SK-N-SH (cell line): ENCODE measurements at regions not wholly inside any gene's neighbourhood (a gene's known extent, or its start where the extent isn't known, plus 50 kb on each side); places are given as distances from the start of the nearest gene placed in this dataset.

ENCODE experiments used
- CTCF ChIP-seq: fragments of 200-600 bp; sonication (generic); IDR thresholded peaks from 2 replicates; pipeline ENCODE4 v1.6.1; 2017; ENCODE audit warnings: antibody characterized with exemption, mild to moderate bottlenecking, moderate library complexity
- FOXM1 ChIP-seq: IDR thresholded peaks from 2 replicates; pipeline ENCODE4 v1.4.0; 2012; ENCODE audit warnings: low read depth, mild to moderate bottlenecking
- NRF1 ChIP-seq: IDR thresholded peaks from 2 replicates; pipeline ENCODE4 v1.6.1; 2012; ENCODE audit warnings: low read depth, mild to moderate bottlenecking, low read length
- RCOR1 ChIP-seq: fragments of 150-350 bp; IDR thresholded peaks from 2 replicates; pipeline ENCODE4 v1.6.1; 2017; ENCODE audit warnings: antibody characterized with exemption, low read length
- REST ChIP-seq: IDR thresholded peaks from 2 replicates; pipeline ENCODE4 v1.6.1; 2012; ENCODE audit warnings: mild to moderate bottlenecking, low read depth, low read length, moderate library complexity
- RFX5 ChIP-seq: IDR thresholded peaks from 2 replicates; pipeline ENCODE4 v1.6.1; 2012; ENCODE audit warnings: mild to moderate bottlenecking, improper control_type of control experiment, low read length

- TF ChIP-seq REST (no peak), CTCF (no peak), NRF1 (no peak), RFX5 (no peak), RCOR1 (no peak), FOXM1 (no peak)
These were observed 951.8 kb upstream of the MAP3K7 start for GRCh38 chr6:91538622-91539021.
